ENCODE measurements at regions not wholly inside any gene's neighbourhood (a gene's known extent, or its start where the extent isn't known, plus 50 kb on each side); places are given as distances from the start of the nearest gene placed in this dataset.

- Histone ChIP-seq H3K27me3 (ENCODE audit: insufficient read depth, low read length) (no peaks in the 10 kb centered on the region), H2AFZ (ENCODE audit: low read length) (no peak overlapping the region), H3K4me3 (ENCODE audit: insufficient read depth, low read length) (no peak overlapping the region), H3K4me2 (ENCODE audit: insufficient read depth, low read length) (no peak overlapping the region), H4K20me1 (ENCODE audit: insufficient read depth, low read length) (no peaks in the 10 kb centered on the region), H3K9me3 (ENCODE audit: low read depth, low read length) (no peaks in the 10 kb centered on the region), H3K36me3 (ENCODE audit: insufficient read depth, low read length) (no peaks in the 10 kb centered on the region), H3K4me1 (ENCODE audit: insufficient read depth, low read length) (no peaks in the 10 kb centered on the region), H3K27ac (ENCODE audit: low read depth, low read length) (no peak overlapping the region), H3K79me2 (ENCODE audit: insufficient read depth, low read length) (no peaks in the 10 kb centered on the region)
- no peak for TF ChIP-seq CTCF (IDR thresholded peaks at IDR 0.05; ENCODE audit: extremely low read depth, low read depth, low read length)
- no peak for DNase-seq (ENCODE audit: insufficient read length, low spot score, missing footprints)
Observed at GRCh38 chr2:77631007-77631406, 108.8 kb upstream of the LRRTM4 start.

GRCh38 chr2:77633601-77634000 lies 111.4 kb upstream of the LRRTM4 start:
- no peak overlapping the region for H3K27ac ChIP-seq (ENCODE audit: low read depth, low read length)
- H3K79me2 ChIP-seq (ENCODE audit: insufficient read depth, low read length) = no peaks in the 10 kb centered on the region
- H3K27me3 ChIP-seq (ENCODE audit: insufficient read depth, low read length) = no peaks in the 10 kb centered on the region
- H3K9me3 ChIP-seq (ENCODE audit: low read depth, low read length) = no peaks in the 10 kb centered on the region
- H4K20me1 ChIP-seq (ENCODE audit: insufficient read depth, low read length) = no peaks in the 10 kb centered on the region
- no peaks in the 10 kb centered on the region for H3K4me1 ChIP-seq (ENCODE audit: insufficient read depth, low read length)
- H2AFZ ChIP-seq (ENCODE audit: low read length) = no peak overlapping the region
- no peak for DNase-seq (ENCODE audit: insufficient read length, low spot score, missing footprints)
- H3K4me3 ChIP-seq (ENCODE audit: insufficient read depth, low read length) = no peak overlapping the region
- no peak for TF ChIP-seq CTCF (IDR thresholded peaks at IDR 0.05; ENCODE audit: extremely low read depth, low read depth, low read length)
- H3K36me3 ChIP-seq (ENCODE audit: insufficient read depth, low read length) = no peaks in the 10 kb centered on the region
- H3K4me2 ChIP-seq (ENCODE audit: insufficient read depth, low read length) = no peak overlapping the region

- Histone ChIP-seq H3K36me3 (ENCODE audit: insufficient read depth, low read length) (no peaks in the 10 kb centered on the region), H4K20me1 (ENCODE audit: insufficient read depth, low read length) (no peaks in the 10 kb centered on the region), H2AFZ (ENCODE audit: low read length) (no peak overlapping the region), H3K4me3 (ENCODE audit: insufficient read depth, low read length) (no peak overlapping the region), H3K9me3 (ENCODE audit: low read depth, low read length) (peaks cover 8% of the 10 kb centered on the region), H3K4me1 (ENCODE audit: insufficient read depth, low read length) (no peaks in the 10 kb centered on the region), H3K27ac (ENCODE audit: low read depth, low read length) (no peak overlapping the region), H3K27me3 (ENCODE audit: insufficient read depth, low read length) (no peaks in the 10 kb centered on the region), H3K4me2 (ENCODE audit: insufficient read depth, low read length) (no peak overlapping the region), H3K79me2 (ENCODE audit: insufficient read depth, low read length) (no peaks in the 10 kb centered on the region)
- no peak for DNase-seq (ENCODE audit: insufficient read length, low spot score, missing footprints)
- no peak for TF ChIP-seq CTCF (IDR thresholded peaks at IDR 0.05; ENCODE audit: extremely low read depth, low read depth, low read length)
Observed at GRCh38 chr2:77640924-77641323, 118.7 kb upstream of the LRRTM4 start.

GRCh38 chr2:77642339-77642738 lies 120.2 kb upstream of the LRRTM4 start:
- H2AFZ ChIP-seq (ENCODE audit: low read length) = no peak overlapping the region
- DNase-seq (ENCODE audit: insufficient read length, low spot score, missing footprints) = no peak
- H3K4me1 ChIP-seq (ENCODE audit: insufficient read depth, low read length) = no peaks in the 10 kb centered on the region
- no peaks in the 10 kb centered on the region for H3K27me3 ChIP-seq (ENCODE audit: insufficient read depth, low read length)
- H3K4me2 ChIP-seq (ENCODE audit: insufficient read depth, low read length) = no peak overlapping the region
- no peak for TF ChIP-seq CTCF (IDR thresholded peaks at IDR 0.05; ENCODE audit: extremely low read depth, low read depth, low read length)
- H3K36me3 ChIP-seq (ENCODE audit: insufficient read depth, low read length) = no peaks in the 10 kb centered on the region
- peaks cover 8% of the 10 kb centered on the region for H3K9me3 ChIP-seq (ENCODE audit: low read depth, low read length)
- no peaks in the 10 kb centered on the region for H4K20me1 ChIP-seq (ENCODE audit: insufficient read depth, low read length)
- no peak overlapping the region for H3K4me3 ChIP-seq (ENCODE audit: insufficient read depth, low read length)
- H3K79me2 ChIP-seq (ENCODE audit: insufficient read depth, low read length) = no peaks in the 10 kb centered on the region
- no peak overlapping the region for H3K27ac ChIP-seq (ENCODE audit: low read depth, low read length)
